Ovary (tissue), 7 donors: ENCODE measurements at regions not wholly inside any gene's neighbourhood (a gene's known extent, or its start where the extent isn't known, plus 50 kb on each side); places are given as distances from the start of the nearest gene placed in this dataset.
A peak's percentile ranks its signal among the peaks of the same experiment; 100 is the strongest.

Experiments used
- DNase-seq, 5 donors: peaks; one replicate each; pipeline ENCODE4 v3.0.0-alpha.2; 2019 to 2020
- H3K27ac ChIP-seq, 2 donors: fragments of 200-600 bp; one replicate each; pipeline versions ENCODE4 v1.5.1 to v1.8.0; 2019 to 2022
- H3K27me3 ChIP-seq: fragments of 200-600 bp; one replicate; pipeline ENCODE4 v1.8.0; 2022
- H3K36me3 ChIP-seq: fragments of 200-600 bp; sonication (generic); one replicate; pipeline ENCODE4 v1.5.1; 2019
- H3K4me1 ChIP-seq: one replicate; pipeline ENCODE4 v1.8.1; 2013; ENCODE audit warnings: mild to moderate bottlenecking, moderate library complexity; ENCODE audit not compliant: insufficient read depth
- H3K4me3 ChIP-seq: fragments of 200-600 bp; sonication (generic); one replicate; pipeline ENCODE4 v1.5.1; 2017
- H3K9me3 ChIP-seq, 2 donors: fragments of 200-600 bp in 1 of 2; sonication (generic) in 1 of 2; one replicate each; pipeline versions ENCODE4 v1.5.1 to v1.8.1; 2013 to 2019; ENCODE audit warnings: mild to moderate bottlenecking in 1 of 2, moderate library complexity in 1 of 2
- EP300 ChIP-seq: sonication (generic); formaldehyde crosslinking; IDR thresholded peaks from one replicate; pipeline ENCODE4 v1.6.1; 2017; ENCODE audit warnings: antibody characterized with exemption
- POLR2A ChIP-seq: fragments of 450-650 bp; IDR thresholded peaks from one replicate; pipeline ENCODE4 v1.6.1; 2017; ENCODE audit warnings: antibody characterized with exemption, mild to moderate bottlenecking, moderate library complexity
- WGBS, 3 donors: extraction: QIAGEN DNeasy Blood & Tissue Kit in 1 of 3; methylation state at CpG; one replicate each; pipeline versions ENCODE4 v1.1.5 to v1.1.7; 2013 to 2017; 5-methylcytosine and 5-hydroxymethylcytosine counted together
- intact Hi-C, 4 donors: fragments of 100-400 bp; cut with DNase I; formaldehyde crosslinking; loops; one replicate each; pipeline versions ENCODE4 v1.11.0 to v1.15.1; 2022 to 2023
- TF ChIP-seq, protein P1 (sequence below), 3 donors: fragments of 450-650 bp in 2 of 3; fragments of 200-600 bp in 1 of 3; IDR thresholded peaks; one replicate each; pipeline versions ENCODE4 v1.5.1 to v1.8.0; 2016 to 2022; ENCODE audit warnings: antibody characterized with exemption in 3 of 3, mild to moderate bottlenecking in 1 of 3
- donor health status: DM: no; HTN: no; CAD: no; lungs with moderate emphysema.
- donor health status: DM: no; HTN: no; CAD: no.
- donor health status: Bipolar disorder and iron deficiency.
- donor health status: DM: no; HTN: no; CAD: no.
- donor health status: DM: yes; HTN: yes; CAD: no.

DNA sequence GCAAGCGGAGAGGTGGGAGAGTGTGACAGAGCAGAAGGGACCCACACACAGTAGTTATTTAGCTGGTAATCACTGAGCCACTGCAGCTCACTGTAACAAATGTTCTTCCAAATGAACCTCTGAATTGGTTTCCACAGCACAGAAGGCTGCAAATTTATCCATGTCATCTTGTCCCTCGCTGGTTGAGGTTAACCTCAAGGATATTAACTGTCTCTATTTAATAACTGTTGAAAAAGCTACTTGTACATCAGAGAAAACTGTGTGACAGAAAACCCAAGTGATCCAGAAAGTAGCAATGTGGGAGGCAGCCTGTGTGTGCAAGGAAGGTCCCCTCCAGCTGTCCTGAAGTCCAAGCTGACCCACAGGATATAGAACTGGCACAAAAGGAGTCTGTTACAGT lies 153.6 kb downstream of the DSEL start:
- Histone ChIP-seq H3K27ac (no peak overlapping the region), H3K4me1 (no peaks in the 10 kb centered on the region), H3K27me3 (no peaks in the 10 kb centered on the region), H3K4me3 (no peak overlapping the region), H3K9me3 (no peaks in the 10 kb centered on the region), H3K36me3 (no peaks in the 10 kb centered on the region)
- intact Hi-C loops, result no loop called here
- 89 to 97% (median 94%) methylated on average over 2 of the region's 2 CpGs for WGBS, 3 donors
- DNase-seq, result no peak
- no peak for TF ChIP-seq POLR2A
- no peak for TF ChIP-seq EP300
- TF ChIP-seq, protein P1, sequence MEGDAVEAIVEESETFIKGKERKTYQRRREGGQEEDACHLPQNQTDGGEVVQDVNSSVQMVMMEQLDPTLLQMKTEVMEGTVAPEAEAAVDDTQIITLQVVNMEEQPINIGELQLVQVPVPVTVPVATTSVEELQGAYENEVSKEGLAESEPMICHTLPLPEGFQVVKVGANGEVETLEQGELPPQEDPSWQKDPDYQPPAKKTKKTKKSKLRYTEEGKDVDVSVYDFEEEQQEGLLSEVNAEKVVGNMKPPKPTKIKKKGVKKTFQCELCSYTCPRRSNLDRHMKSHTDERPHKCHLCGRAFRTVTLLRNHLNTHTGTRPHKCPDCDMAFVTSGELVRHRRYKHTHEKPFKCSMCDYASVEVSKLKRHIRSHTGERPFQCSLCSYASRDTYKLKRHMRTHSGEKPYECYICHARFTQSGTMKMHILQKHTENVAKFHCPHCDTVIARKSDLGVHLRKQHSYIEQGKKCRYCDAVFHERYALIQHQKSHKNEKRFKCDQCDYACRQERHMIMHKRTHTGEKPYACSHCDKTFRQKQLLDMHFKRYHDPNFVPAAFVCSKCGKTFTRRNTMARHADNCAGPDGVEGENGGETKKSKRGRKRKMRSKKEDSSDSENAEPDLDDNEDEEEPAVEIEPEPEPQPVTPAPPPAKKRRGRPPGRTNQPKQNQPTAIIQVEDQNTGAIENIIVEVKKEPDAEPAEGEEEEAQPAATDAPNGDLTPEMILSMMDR (IDR thresholded peaks at IDR 0.05), result no peak

DNA sequence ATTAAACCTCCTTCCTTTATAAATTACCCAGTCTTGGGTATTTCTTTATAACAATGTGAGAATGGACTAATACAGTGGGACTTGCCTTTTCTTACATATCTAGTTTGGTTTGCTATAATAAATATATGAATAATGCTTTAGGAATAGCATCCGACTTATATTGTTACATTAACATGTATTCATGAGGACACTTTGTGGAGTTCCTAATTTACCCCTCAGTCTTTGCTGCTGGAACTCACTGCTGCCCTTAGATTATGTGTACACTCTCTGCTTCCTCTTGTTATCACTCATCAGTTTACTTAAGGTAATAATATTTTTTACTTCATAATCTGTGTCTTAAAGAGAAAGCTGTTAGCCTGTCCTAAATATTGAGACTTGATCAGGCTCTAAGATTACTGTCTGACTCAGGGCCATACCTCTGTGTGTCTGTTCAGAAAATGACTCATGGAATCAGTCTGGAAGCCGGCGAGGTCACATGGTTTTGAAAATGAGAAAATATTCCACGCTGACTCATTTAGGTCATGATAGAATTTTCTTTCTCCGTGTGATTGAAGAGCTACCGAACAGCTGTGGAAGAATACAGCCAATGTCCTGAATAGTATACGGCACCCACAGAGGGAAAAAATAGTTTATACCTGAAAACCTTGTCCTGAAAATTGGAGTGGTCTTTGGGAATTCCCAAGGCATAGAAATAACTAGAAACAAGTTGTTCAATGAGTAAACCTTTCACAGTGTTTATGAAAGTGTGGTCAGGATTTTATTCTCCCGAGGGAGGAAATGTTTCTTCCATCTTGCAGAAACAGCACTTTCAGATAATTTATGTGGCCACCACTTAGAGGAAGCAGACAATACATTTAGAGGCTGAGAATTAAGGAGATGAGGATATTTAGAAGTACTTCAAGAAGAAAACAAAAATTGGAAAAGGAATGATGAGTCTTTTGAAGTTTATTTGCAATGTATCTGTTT lies 156.4 kb downstream of the DSEL start:
- H3K4me1 ChIP-seq, result no peaks in the 10 kb centered on the region
- intact Hi-C loops, result no loop called here
- TF ChIP-seq EP300 (no peak), POLR2A (no peak)
- TF ChIP-seq, protein P1 (IDR thresholded peaks at IDR 0.05), result no peak
- no peaks in the 10 kb centered on the region for H3K36me3 ChIP-seq
- no peaks in the 10 kb centered on the region for H3K27me3 ChIP-seq
- 9 to 15% (median 15%) methylated on average over 8 of the region's 8 CpGs for WGBS, 3 donors
- peak in 4 of 5 donors; percentile 26 to 67 (median 34) for DNase-seq
- no peaks in the 10 kb centered on the region for H3K9me3 ChIP-seq
- H3K27ac ChIP-seq, result peak overlapping the region in 1 of 2 donors; percentile 51
- peak overlapping the region; percentile 12 for H3K4me3 ChIP-seq

DNA sequence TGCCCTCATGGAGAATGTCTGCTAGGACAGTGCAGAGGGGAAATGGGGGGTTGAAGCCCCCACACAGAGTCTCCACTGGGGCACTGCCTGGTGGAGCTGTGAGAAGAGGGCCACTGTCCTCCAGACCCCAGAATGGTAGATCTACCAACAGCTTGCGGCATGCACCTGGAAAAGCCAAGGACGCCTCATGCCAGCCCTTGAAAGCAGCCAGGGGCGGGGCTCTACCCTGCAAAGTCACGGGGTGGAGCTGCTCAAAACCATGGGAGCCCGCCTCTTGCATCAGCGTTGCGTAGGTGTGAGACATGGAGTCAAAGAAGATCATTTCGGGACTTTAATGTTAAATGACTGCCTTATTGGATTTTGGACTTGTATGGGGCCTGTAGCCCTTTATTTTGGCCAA lies 157.6 kb downstream of the DSEL start:
- H3K36me3 ChIP-seq, result no peaks in the 10 kb centered on the region
- 82 to 97% (median 96%) methylated on average over 8 of the region's 8 CpGs for WGBS, 3 donors
- no peak for TF ChIP-seq POLR2A
- TF ChIP-seq, protein P1 (IDR thresholded peaks at IDR 0.05), result no peak
- no peak for TF ChIP-seq EP300
- H3K27me3 ChIP-seq, result no peaks in the 10 kb centered on the region
- DNase-seq, result no peak
- intact Hi-C loops, result no loop called here
- no peaks in the 10 kb centered on the region for H3K4me1 ChIP-seq
- no peaks in the 10 kb centered on the region for H3K9me3 ChIP-seq
- H3K27ac ChIP-seq, result no peak overlapping the region
- H3K4me3 ChIP-seq, result no peak overlapping the region

DNA sequence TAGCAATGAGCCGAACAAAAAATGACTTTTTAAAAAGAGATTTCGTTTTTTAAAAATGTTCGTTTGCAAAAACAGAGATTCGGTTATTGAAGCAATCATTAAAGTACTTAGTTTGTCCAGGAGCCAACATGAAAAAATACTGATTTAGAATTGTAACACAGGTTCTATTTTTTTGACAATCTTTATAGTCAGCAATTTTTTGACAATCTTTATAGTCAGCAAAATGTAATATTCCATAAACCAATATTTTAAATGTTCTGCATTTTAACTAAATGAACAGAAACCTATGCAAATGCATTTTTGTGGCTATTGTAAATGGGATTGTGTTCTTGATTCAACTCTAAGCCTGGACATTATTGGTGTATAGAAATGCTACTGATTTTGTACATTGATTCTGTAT lies 161.8 kb downstream of the DSEL start:
- DNase-seq, result no peak
- H3K36me3 ChIP-seq, result no peaks in the 10 kb centered on the region
- H3K27me3 ChIP-seq, result no peaks in the 10 kb centered on the region
- intact Hi-C loops, result no loop called here
- H3K4me1 ChIP-seq, result no peaks in the 10 kb centered on the region
- no peak overlapping the region for H3K27ac ChIP-seq
- no peak overlapping the region for H3K4me3 ChIP-seq
- TF ChIP-seq EP300, result no peak
- no peak for TF ChIP-seq POLR2A
- TF ChIP-seq, protein P1 (IDR thresholded peaks at IDR 0.05), result no peak
- WGBS, 3 donors, result 87 to 91% (median 90%) methylated on average over 4 of the region's 4 CpGs
- H3K9me3 ChIP-seq, result no peaks in the 10 kb centered on the region
